ENCODE measurements at regions not wholly inside any gene's neighbourhood (a gene's known extent, or its start where the extent isn't known, plus 50 kb on each side); places are given as distances from the start of the nearest gene placed in this dataset.

DNA sequence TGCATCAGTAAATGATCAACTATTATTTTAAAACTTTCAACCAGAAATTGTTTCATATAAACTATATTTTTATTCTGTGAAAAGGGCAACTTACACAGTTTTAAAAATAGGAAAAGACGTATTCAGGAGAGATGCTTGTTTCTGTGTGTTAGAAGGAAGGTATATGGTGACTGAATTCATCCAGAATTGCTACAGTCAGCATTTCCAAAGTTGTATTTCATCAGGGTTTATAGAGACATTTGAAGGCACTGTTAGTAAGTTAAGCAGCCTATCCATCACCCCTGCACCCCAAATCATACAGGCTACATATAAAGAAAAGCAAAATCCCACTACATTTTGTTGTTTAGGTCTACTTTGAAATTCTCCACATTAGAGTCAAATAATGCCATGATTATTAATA, 716.0 kb downstream of the KCTD16 start:
- H3K27me3 ChIP-seq, result no peaks in the 10 kb centered on the region
- WGBS, 4 donors, result 57 to 72% (median 69%) methylated on average over 1 of the region's 1 CpG
- H3K4me1 ChIP-seq (replicated peaks in 1 of 2), result no peaks in the 10 kb centered on the region
- H3K36me3 ChIP-seq (replicated peaks in 1 of 2), result no peaks in the 10 kb centered on the region
- no peaks in the 10 kb centered on the region for H3K9me3 ChIP-seq (replicated peaks in 1 of 3)
- intact Hi-C loops (cut with DNase I), result no loop called here
- H3K27ac ChIP-seq, result no peak overlapping the region
- DNase-seq, result no peak
- no peak overlapping the region for H3K4me3 ChIP-seq
- TF ChIP-seq POLR2A (IDR thresholded peaks at IDR 0.05), result no peak
- TF ChIP-seq, protein P1, sequence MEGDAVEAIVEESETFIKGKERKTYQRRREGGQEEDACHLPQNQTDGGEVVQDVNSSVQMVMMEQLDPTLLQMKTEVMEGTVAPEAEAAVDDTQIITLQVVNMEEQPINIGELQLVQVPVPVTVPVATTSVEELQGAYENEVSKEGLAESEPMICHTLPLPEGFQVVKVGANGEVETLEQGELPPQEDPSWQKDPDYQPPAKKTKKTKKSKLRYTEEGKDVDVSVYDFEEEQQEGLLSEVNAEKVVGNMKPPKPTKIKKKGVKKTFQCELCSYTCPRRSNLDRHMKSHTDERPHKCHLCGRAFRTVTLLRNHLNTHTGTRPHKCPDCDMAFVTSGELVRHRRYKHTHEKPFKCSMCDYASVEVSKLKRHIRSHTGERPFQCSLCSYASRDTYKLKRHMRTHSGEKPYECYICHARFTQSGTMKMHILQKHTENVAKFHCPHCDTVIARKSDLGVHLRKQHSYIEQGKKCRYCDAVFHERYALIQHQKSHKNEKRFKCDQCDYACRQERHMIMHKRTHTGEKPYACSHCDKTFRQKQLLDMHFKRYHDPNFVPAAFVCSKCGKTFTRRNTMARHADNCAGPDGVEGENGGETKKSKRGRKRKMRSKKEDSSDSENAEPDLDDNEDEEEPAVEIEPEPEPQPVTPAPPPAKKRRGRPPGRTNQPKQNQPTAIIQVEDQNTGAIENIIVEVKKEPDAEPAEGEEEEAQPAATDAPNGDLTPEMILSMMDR (IDR thresholded peaks at IDR 0.05), result no peak

GRCh38 chr5:144882739-144883283, 712.1 kb downstream of the KCTD16 start:
- intact Hi-C loops (cut with DNase I), result no loop called here
- WGBS, 4 donors, result 66 to 85% (median 79%) methylated on average over 3 of the region's 3 CpGs
- Histone ChIP-seq H3K36me3 (replicated peaks in 1 of 2) (no peaks in the 10 kb centered on the region), H3K27ac (no peak overlapping the region), H3K9me3 (replicated peaks in 1 of 3) (no peaks in the 10 kb centered on the region), H3K27me3 (no peaks in the 10 kb centered on the region), H3K4me3 (no peak overlapping the region), H3K4me1 (replicated peaks in 1 of 2) (no peaks in the 10 kb centered on the region)
- TF ChIP-seq, protein P1 (IDR thresholded peaks at IDR 0.05), result no peak
- TF ChIP-seq POLR2A (IDR thresholded peaks at IDR 0.05), result no peak
- DNase-seq, result no peak

DNA sequence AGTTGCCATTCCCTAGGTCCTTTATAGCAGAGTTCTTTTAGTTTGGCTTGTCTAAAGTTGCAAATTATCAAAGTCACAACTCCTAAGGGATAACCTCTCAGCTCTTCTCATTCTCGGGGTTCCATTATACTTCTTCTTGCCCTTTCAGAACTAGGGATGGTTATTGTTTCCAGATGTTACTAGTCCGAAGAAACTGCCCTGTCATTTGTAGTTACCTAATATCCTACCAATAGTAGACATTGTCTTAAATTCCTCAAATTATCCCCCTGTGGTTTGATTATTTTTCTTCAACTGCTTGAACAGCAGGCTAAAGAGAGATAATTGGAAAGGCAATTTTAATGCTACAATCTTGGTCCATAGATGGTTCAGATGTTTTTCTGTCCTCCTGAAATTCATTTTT, 709.8 kb downstream of the KCTD16 start:
- no peaks in the 10 kb centered on the region for H3K9me3 ChIP-seq (replicated peaks in 1 of 3)
- TF ChIP-seq POLR2A (IDR thresholded peaks at IDR 0.05), result no peak
- TF ChIP-seq, protein P1 (IDR thresholded peaks at IDR 0.05), result no peak
- DNase-seq, result no peak
- intact Hi-C loops (cut with DNase I), result no loop called here
- WGBS, 4 donors, result 49 to 59% (median 55%) methylated on average over 2 of the region's 2 CpGs
- H3K27me3 ChIP-seq, result no peaks in the 10 kb centered on the region
- no peak overlapping the region for H3K27ac ChIP-seq
- H3K36me3 ChIP-seq (replicated peaks in 1 of 2), result no peaks in the 10 kb centered on the region
- H3K4me1 ChIP-seq (replicated peaks in 1 of 2), result no peaks in the 10 kb centered on the region
- H3K4me3 ChIP-seq, result no peak overlapping the region

- intact Hi-C loops (cut with DNase I), result no loop called here
- Histone ChIP-seq H3K27me3 (no peaks in the 10 kb centered on the region), H3K9me3 (replicated peaks in 1 of 3) (no peaks in the 10 kb centered on the region), H3K4me3 (no peak overlapping the region), H3K36me3 (replicated peaks in 1 of 2) (no peaks in the 10 kb centered on the region), H3K4me1 (replicated peaks in 1 of 2) (no peaks in the 10 kb centered on the region), H3K27ac (no peak overlapping the region)
- DNase-seq, result no peak
- TF ChIP-seq, protein P1 (IDR thresholded peaks at IDR 0.05), result no peak
- no peak for TF ChIP-seq POLR2A (IDR thresholded peaks at IDR 0.05)
Observed at GRCh38 chr5:144876990-144877389, 706.3 kb downstream of the KCTD16 start.
